H1 (cell line): ENCODE measurements at regions not wholly inside any gene's neighbourhood (a gene's known extent, or its start where the extent isn't known, plus 50 kb on each side); places are given as distances from the start of the nearest gene placed in this dataset.

Experiments
- KDM5A ChIP-seq: fragments of 200-600 bp; IDR thresholded peaks from 2 replicates; pipeline ENCODE4 v1.7.1; 2012; ENCODE audit warnings: mild to moderate bottlenecking, low read length, inconsistent platforms, mixed read lengths
- MAFK ChIP-seq: IDR thresholded peaks from 2 replicates; pipeline ENCODE4 v1.6.1; 2012; ENCODE audit warnings: low read depth, mild to moderate bottlenecking, improper control_type of control experiment, low read length
- TCF12 ChIP-seq: IDR thresholded peaks from 2 replicates; pipeline ENCODE4 v1.6.1; 2011; ENCODE audit warnings: low read depth, mild to moderate bottlenecking, low read length

GRCh38 chr14:66076176-66076575 lies 410.0 kb upstream of the CCDC196 start:
- TF ChIP-seq KDM5A, result no peak
- TF ChIP-seq TCF12, result no peak
- no peak for TF ChIP-seq MAFK
